ENCODE measurements at regions not wholly inside any gene's neighbourhood (a gene's known extent, or its start where the extent isn't known, plus 50 kb on each side); places are given as distances from the start of the nearest gene placed in this dataset.
"Not testable (repeated sequence)": the region's sequence is repeated elsewhere in the genome, so short reads cannot be mapped to it uniquely, and the experiment has no call there.

- DNase-seq: no peak
These were observed 628.0 kb downstream of the EFNB2 start for GRCh38 chr13:105907319-105908019.

DNA sequence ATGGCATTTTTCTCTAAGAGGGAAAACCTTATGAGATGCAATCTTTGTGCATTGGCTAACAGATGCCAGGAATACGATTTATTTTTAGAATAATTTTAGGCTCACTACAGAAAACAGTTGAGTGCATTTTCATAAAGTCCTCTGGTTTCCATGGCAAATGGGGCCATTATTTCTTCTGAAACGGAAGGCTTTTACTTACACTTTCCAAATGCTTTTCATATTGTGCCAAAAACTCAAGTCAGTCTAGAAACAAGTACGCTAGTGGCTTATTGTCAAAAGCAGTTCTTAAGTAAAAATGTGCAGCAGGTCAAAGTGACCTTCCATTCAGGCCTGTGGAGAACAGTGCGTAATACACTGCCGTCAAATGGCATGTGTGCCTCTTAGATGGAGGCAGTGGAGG, 628.7 kb downstream of the EFNB2 start:
- DNase-seq: no peak

DNA sequence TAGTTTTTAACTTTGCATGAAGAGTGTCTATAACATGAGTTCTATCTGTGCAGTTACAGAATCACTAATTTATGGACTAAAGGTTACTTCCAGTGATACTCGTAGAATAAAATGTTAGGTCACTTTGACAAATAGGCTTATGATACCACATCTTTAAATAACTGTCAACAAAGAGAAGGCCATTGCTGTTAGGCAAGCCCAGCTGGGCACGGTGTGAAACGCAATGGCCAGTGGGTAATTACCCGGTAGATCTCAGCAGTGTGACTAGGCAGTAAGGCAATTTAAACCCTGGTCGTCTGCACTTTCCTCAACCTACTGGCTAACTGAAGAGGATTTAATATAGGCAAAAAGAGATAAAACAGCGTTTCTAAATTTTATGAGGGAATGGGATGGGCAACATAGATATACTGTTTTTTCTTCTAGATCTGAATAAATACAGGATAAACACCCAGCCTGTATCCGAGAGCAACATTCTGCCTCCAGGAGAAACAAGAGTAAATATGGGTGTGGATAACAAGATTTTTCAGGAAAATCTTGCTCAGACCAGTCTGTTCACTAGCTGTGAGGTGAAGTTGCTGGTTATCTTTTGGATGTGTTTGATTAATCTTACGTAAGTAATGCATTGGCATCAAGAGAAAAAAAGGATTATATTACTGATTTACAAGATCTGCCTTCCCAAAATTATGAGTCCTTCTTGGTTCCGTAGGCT, 631.3 kb downstream of the EFNB2 start:
- DNase-seq: no peak

- no peak for DNase-seq
These were observed 633.1 kb downstream of the EFNB2 start for GRCh38 chr13:105902396-105902795.

GRCh38 chr13:105897575-105897974, 637.9 kb downstream of the EFNB2 start:
- no peak for DNase-seq

DNA sequence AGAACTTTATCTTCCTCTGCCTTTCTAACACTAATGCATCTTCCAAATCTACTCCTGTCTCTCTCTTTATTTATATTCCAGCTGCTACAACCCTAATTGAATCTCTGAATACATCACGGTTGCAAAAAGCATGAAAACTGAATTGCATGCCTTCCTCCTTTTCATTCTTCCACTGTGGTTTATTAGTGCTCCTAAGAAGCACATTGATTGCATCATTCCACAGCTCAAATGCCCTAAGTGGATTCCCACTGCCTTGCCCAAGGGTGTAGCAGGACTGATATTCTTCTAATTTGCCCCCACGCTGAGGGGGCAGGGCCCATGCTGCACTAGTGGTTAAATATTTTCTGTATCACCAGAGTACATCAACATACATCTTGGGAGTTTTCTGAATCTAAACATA, 640.8 kb downstream of the EFNB2 start:
- no peak for DNase-seq

DNA sequence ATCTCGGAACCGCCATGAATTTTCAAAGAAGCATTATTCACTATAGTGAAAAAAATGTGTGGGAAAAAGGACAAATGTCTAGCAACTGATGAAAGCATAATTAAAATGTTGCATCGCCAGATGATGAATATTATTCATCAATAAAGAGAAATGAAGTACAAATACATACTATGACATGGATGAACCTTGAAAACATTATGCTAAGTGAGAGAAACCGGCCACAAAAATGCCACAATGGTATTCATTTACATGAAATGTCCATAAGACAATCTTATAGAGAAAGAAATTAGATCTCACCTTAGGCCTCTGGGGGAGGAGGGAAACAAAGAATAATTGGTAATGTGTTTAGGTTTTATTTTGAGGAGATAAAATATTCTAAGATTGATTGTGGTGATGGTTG, 645.0 kb downstream of the EFNB2 start:
- DNase-seq: no peak

DNA sequence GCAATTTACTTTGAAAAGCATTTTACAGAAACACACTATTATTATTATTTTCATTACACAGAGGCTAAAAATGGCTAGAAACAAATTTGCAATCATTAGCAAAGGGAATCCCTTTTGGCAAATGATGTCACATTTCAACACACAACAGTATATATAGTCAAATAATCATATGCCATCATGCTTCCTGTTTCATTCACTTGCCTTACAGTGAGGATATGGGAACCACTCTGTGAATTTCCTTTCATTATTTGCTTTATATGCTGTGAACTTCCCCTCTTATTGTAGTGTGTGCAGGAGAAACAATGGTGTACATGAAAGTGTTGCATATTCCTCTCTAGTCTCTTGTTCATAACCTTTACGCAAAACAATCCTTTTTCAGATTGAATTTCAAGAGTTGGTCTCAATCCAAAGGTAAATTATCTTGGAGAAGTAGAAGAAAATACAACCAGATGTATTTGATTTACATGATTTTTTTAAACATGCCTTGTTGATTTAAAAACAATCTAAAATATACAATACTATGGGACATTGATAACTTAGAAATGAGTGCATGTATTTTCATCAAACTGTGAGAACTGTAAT, 657.3 kb downstream of the EFNB2 start:
- DNase-seq: no peak

DNA sequence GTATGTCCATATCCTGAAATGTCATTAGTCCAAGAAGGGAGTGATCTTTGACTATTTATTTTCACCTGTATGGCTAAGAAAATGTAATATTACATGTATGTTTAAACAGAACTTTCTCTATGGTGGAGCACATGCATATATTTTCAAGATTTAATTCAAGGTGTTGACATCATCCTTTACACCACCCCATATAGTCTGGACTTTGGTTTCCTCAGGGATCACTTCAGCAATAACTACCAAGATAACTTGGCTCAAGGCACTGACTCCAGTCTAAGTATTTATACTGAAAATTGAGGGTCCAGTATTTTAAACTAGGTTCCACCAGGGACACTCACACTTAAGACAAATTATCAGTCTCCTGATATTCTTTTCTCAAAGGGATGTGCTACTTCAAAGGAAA, 660.6 kb downstream of the EFNB2 start:
- no peak for DNase-seq

GRCh38 chr13:105871768-105872167, 663.7 kb downstream of the EFNB2 start:
- DNase-seq: no peak

GRCh38 chr13:105871326-105871725, 664.1 kb downstream of the EFNB2 start:
- DNase-seq: no peak

GRCh38 chr13:105863300-105863920, 672.1 kb downstream of the EFNB2 start:
- DNase-seq: no peak

DNA sequence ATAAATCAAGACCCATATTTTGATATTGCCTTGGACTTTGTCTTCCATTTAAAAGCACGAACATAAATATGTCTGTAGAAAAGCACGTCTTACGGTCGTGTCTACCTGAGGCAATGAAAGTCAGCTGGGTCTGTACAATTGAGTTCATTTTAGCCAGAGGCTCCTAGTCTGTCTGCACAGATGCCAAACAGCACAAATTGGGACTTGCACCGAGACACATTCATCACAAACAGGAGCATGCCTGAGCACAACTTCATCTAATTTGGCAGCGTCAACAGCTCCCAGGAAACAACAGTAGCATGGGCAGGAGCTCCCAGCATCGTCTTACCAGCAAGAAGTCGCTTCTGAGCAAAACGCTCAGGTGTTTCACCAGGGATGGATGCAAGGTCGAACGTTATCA, 687.0 kb downstream of the EFNB2 start:
- no peak for DNase-seq

DNA sequence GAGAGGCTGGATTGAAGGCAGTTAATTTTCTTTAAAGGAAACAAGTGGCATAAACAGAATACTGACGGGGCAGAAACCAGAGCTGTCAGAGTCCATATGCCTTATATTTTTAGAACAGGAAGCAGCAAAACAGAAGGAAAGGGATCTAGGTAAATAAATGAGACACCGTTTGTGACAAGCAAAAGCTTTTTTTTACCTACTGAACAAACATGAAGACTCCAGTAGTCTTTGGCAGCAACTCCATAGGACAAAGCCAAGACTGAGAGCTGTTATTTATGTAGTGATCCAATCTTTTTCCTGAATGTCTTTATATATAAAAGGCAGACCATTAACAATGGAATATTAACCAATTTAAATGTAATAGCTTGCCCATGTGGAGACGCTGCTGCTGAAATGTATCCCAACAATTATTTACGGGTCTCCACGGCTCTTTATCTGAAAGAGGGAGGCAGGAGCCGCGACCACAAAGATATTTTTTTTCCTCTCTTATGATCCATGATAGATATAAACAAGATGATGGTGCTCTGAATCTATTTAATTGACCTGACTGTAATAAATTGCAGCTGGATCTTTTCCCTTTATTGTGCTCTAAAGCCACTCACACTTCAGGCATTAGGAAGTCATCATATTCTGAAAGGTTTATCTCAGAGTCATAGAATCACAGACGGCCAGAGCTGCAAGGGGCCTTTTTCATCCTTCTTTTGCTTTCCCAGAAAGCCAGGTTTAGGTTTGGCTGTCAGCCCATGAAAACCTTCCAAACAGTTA, 687.8 kb downstream of the EFNB2 start:
- no peak for DNase-seq

- no peak for DNase-seq
These were observed 688.5 kb downstream of the EFNB2 start for GRCh38 chr13:105846923-105847322.

GRCh38 chr13:105841286-105841685, 694.2 kb downstream of the EFNB2 start:
- no peak for DNase-seq

DNA sequence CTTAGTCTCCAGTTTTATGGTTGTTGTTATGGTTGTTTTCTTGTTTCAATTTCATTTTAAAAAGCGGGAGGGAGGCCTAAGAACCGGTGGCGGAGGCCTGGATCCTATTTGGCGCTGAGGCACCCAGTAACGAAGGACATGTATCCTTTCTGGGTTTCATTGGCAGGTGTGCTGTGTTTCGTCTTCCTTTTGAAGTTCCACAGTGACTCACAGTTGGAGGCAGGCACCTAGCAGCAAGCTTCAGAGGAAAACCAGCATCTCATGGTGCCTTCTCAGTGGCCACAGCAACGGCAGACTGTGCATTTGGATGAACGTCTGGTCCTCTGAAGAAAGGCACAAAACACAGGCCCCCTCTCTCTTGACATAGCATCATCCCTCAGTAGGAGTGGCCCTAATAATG, 697.2 kb downstream of the EFNB2 start:
- DNase-seq: no peak

DNA sequence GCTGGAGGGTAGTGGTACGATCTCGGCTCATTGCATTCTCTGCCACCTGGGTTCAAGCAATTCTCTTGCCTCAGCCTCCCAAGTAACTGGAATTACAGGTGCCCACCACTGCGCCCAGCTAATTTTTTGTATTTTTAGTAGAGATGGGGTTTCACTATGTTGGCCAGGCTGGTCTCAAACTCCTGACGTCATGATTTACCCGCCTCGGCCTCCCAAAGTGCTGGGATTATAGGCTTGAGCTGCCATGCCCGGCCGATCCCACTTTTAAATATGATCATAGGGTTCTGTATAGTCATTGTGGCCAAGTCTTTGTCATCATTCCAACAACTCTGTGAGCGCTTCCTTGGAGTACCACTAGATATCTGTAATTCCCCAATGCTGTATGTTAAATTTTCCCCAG, 698.2 kb downstream of the EFNB2 start:
- not testable (repeated sequence) for DNase-seq

DNA sequence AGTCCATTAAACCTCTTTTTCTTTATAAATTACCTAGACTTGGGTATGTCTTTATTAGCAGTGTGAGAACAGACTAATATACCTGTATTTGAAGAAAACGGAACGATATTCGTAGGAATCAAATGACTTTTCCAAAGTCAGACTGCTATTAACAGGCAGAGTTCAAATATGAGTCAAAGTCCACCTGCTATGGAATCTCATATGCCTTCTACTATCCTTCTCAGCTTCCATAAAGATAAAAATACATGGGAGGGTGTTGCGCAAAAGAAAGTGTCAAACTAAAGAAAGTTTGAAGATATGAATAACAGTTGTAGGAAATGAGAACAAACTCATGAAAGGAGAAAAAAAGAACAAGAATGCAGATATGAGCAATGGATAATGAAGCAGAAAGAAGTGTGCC, 704.6 kb downstream of the EFNB2 start:
- no peak for DNase-seq

DNA sequence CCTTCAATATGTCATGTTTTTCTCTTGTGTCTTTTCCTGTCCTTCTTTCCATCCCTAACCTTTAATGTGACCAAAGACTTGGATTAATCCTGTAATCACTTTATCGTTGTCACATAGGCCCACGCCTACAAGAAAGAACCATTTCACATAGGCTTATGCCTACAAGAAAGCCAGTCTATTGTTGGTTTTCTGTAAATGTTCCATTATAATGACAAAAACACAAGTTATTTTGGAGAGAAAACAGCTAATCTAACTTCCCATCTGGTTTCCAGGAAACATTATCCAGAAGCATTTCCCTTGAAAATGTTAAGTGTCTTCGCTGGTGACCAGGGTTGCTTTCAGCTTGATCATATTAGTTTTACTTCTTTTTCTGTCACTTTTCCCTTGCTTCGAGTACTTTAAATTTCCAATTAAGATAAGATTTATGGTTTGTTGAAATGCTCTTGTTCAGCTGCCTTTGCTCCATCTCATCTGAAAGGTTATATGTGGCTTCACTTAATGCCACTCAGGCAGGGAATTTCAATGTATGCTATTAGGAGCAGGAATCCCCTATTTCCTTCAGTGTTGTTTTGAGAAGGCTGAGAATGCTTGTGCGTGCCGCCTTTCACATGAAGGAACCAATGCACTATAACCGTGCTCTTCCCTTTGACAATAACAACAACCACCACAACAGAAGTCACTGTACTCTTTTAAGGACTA, 708.2 kb downstream of the EFNB2 start:
- DNase-seq: no peak

GRCh38 chr13:105825071-105825470, 710.4 kb downstream of the EFNB2 start:
- no peak for DNase-seq

DNA sequence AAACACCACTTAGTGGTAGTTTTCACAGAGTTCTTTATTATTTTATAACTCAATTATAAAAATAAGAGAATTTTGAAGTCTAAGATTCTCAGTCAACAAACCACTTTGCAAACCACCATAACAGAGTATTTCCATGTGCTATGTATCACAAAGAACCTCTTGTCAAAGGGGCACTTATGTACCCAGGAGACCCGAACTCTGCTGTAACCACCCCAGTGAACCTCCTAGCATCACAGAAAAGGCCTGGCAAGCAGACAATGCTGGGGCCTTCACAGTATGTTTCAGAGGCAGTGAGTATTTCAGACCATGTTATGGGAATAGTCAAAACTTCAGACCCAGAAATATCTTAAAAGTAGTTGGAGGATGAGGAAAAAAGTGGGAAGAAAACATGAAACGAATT, 714.1 kb downstream of the EFNB2 start:
- DNase-seq: no peak

DNA sequence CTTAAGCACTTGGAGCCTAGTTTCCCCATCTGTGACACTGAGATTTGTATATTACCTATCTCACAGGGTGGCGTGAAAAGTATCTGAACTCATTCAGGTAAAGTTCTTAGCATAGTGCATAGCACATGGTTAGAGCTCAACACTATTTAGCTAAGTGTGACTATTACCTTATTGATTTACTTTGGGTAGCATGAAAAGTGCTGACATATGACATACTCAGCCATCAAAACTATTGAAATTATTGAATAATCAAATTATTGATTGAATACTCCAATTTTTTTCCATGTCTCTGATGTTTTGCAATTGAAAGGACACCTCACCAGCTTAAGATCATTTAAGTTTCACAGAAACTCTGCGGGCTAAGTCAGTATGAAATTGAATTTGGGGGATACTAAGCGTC, 715.0 kb downstream of the EFNB2 start:
- DNase-seq: no peak

Data from inflammatory macrophage treated with lipopolysaccharide for 1 hour (primary cell).